Tibial nerve (tissue), 3 donors: ENCODE measurements at regions not wholly inside any gene's neighbourhood (a gene's known extent, or its start where the extent isn't known, plus 50 kb on each side); places are given as distances from the start of the nearest gene placed in this dataset.

Source experiments
- EP300 ChIP-seq, 2 donors: sonication (generic); formaldehyde crosslinking; IDR thresholded peaks; one replicate each; pipeline ENCODE4 v1.6.1; 2017; ENCODE audit warnings: antibody characterized with exemption in 2 of 2, mild to moderate bottlenecking in 1 of 2
- POLR2A ChIP-seq, 2 donors: fragments of 450-650 bp; IDR thresholded peaks; one replicate each; pipeline ENCODE4 v1.6.1; 2017; ENCODE audit warnings: antibody characterized with exemption in 2 of 2, mild to moderate bottlenecking in 2 of 2, moderate library complexity in 2 of 2

DNA sequence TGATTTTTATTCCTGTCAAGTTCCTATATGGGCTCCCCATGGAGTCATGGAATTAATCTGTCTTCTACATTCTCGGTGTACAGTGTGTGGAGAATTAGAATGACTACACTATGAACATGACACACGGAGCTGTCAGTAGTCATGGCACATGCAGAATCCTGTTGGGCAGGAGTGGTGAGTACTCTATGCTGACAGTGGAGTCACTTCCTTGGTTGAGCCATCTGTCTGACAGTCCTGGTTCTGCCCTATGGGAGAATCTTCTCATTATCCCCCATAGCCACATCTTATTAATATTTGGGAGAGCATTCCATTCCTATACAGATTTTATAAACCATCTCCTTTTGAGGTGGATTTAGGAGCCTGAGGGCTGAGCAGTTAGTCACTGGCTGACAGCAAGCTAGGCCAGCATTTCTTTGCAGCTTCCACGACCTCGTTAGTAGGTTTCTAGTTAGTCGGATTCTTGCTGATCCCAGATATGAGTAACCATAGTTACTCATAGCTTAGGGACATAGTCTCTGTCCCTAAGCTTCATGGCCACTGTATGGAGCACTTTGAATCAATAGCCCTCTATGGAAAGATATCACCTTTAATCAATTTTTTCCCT lies 90.6 kb downstream of the MDH1 start:
- TF ChIP-seq POLR2A (IDR thresholded peaks at IDR 0.05): no peak
- TF ChIP-seq EP300 (IDR thresholded peaks at IDR 0.05): no peak
